ENCODE measurements at regions not wholly inside any gene's neighbourhood (a gene's known extent, or its start where the extent isn't known, plus 50 kb on each side); places are given as distances from the start of the nearest gene placed in this dataset.

DNA sequence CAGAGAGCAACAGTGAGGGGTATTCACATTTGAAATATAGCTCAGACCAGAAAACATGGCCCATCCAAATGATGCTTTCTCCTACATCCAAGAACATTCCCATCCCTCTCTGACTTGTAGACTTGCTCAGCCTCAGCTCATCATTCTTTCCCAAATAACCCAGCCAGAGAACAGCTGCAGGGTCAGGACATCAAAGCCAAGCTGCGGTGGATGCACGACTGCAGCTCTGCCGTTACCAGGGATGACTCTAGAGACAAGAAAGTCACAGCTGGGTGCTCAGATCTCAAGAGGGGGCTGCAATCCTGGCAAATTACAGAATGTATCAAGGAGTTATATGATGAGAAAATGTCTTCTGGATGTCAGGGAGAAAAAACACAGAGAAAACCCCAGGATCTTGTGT is 944.3 kb downstream of the NTRK3 start:
- H3K27ac ChIP-seq (ENCODE audit: extremely low read length, insufficient read depth, low read length) = no peak overlapping the region
- in situ Hi-C loops (cut with HindIII; ENCODE audit: extremely low pct_ligation_motif_present, low pct_unique_long_range_greater_than_20kb) = no loop called here
- H4K20me1 ChIP-seq (ENCODE audit: insufficient read depth, low read length) = no peaks in the 10 kb centered on the region
- CTCF ChIA-PET (ENCODE audit: low intra/inter-chr PET ratio, low total read pairs) = no interaction called here
- H3K4me3 ChIP-seq (replicated peaks in 1 of 3; ENCODE audit: insufficient read depth in 1 of 3, low read depth in 2 of 3, low read length in 3 of 3) = no peak overlapping the region
- BruUV-seq (replicated peaks) = no TSS peak
- intact Hi-C loops (cut with micrococcal nuclease; ENCODE audit: unreplicated experiment) = no loop called here
- DNase-seq (ENCODE audit: low spot score) = no peak
- no peak for ATAC-seq
- peaks cover 84% of the 10 kb centered on the region for H3K9me3 ChIP-seq (ENCODE audit: low read length)
- H3K27me3 ChIP-seq (ENCODE audit: control insufficient read depth in 1 of 2, insufficient read depth in 2 of 2, low read length in 2 of 2) = no peaks in the 10 kb centered on the region
- 0% methylated on average over 3 of the region's 3 CpGs for WGBS (ENCODE audit: low lambda C conversion rate)
- H3K4me1 ChIP-seq (ENCODE audit: insufficient read depth, low read length) = no peaks in the 10 kb centered on the region
- no peak overlapping the region for H3K9ac ChIP-seq (ENCODE audit: insufficient read depth, low read depth, low read length)
- POLR2A ChIA-PET = no interaction called here
- TF ChIP-seq ZNF260 (CRISPR knock-in tag; IDR thresholded peaks at IDR 0.05; ENCODE audit: borderline replicate concordance, low read depth) (no peak), ZNF335 (CRISPR knock-in tag; IDR thresholded peaks at IDR 0.05) (no peak)
- TF ChIP-seq, protein P1, sequence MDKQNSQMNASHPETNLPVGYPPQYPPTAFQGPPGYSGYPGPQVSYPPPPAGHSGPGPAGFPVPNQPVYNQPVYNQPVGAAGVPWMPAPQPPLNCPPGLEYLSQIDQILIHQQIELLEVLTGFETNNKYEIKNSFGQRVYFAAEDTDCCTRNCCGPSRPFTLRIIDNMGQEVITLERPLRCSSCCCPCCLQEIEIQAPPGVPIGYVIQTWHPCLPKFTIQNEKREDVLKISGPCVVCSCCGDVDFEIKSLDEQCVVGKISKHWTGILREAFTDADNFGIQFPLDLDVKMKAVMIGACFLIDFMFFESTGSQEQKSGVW (CRISPR knock-in tag; IDR thresholded peaks at IDR 0.05; ENCODE audit: borderline replicate concordance) = no peak
- TF ChIP-seq, protein P2, sequence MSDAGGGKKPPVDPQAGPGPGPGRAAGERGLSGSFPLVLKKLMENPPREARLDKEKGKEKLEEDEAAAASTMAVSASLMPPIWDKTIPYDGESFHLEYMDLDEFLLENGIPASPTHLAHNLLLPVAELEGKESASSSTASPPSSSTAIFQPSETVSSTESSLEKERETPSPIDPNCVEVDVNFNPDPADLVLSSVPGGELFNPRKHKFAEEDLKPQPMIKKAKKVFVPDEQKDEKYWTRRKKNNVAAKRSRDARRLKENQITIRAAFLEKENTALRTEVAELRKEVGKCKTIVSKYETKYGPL (CRISPR knock-in tag; IDR thresholded peaks at IDR 0.05) = no peak
- H2AFZ ChIP-seq (ENCODE audit: low read length) = no peak overlapping the region
- no peak for FAIRE-seq
- no peak overlapping the region for H3K4me2 ChIP-seq (ENCODE audit: low read depth, low read length)
- H3K36me3 ChIP-seq (replicated peaks in 1 of 2; ENCODE audit: control insufficient read depth in 1 of 2, insufficient read depth in 2 of 2, low read length in 2 of 2) = no peaks in the 10 kb centered on the region
- no peaks in the 10 kb centered on the region for H3K79me2 ChIP-seq (ENCODE audit: insufficient read depth, low read length)

DNA sequence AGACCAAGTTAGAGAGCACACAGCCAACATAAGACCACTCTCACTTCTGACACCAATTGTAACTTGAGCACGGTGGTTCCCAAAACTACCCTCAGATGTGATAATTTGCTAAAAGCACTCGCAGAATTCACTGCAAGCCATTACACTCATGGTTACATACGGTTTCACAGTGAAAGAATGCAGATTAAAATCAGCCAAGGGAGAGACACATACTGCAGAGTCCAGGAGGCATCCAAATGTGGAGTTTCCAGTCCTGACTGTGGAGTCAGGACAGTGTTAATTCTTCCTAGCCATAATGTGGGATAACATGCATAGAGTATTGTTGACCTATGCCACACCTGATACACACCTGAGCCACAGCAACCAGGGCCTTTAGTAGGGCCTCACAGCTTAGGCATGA is 956.4 kb downstream of the NTRK3 start:
- H3K9ac ChIP-seq (ENCODE audit: insufficient read depth, low read depth, low read length) = no peak overlapping the region
- no peak overlapping the region for H2AFZ ChIP-seq (ENCODE audit: low read length)
- no peaks in the 10 kb centered on the region for H3K79me2 ChIP-seq (ENCODE audit: insufficient read depth, low read length)
- ATAC-seq (no peak), DNase-seq (ENCODE audit: low spot score) (no peak), FAIRE-seq (no peak)
- intact Hi-C loops (cut with micrococcal nuclease; ENCODE audit: unreplicated experiment) (no loop called here), in situ Hi-C loops (cut with HindIII; ENCODE audit: extremely low pct_ligation_motif_present, low pct_unique_long_range_greater_than_20kb) (no loop called here)
- POLR2A ChIA-PET = no interaction called here
- H3K4me2 ChIP-seq (ENCODE audit: low read depth, low read length) = no peak overlapping the region
- no TSS peak for BruUV-seq (replicated peaks)
- H3K4me1 ChIP-seq (ENCODE audit: insufficient read depth, low read length) = no peaks in the 10 kb centered on the region
- TF ChIP-seq, protein P3, sequence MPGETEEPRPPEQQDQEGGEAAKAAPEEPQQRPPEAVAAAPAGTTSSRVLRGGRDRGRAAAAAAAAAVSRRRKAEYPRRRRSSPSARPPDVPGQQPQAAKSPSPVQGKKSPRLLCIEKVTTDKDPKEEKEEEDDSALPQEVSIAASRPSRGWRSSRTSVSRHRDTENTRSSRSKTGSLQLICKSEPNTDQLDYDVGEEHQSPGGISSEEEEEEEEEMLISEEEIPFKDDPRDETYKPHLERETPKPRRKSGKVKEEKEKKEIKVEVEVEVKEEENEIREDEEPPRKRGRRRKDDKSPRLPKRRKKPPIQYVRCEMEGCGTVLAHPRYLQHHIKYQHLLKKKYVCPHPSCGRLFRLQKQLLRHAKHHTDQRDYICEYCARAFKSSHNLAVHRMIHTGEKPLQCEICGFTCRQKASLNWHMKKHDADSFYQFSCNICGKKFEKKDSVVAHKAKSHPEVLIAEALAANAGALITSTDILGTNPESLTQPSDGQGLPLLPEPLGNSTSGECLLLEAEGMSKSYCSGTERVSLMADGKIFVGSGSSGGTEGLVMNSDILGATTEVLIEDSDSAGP (CRISPR knock-in tag; IDR thresholded peaks at IDR 0.05; ENCODE audit: borderline replicate concordance) = no peak
- TF ChIP-seq ZNF670 (CRISPR knock-in tag; IDR thresholded peaks at IDR 0.05; ENCODE audit: borderline replicate concordance) (no peak), TP53 (CRISPR knock-in tag; conservative IDR thresholded peaks at IDR 0.05) (no peak), PPARG (CRISPR knock-in tag; conservative IDR thresholded peaks at IDR 0.05) (no peak), NR2F2 (IDR thresholded peaks at IDR 0.05; ENCODE audit: borderline replicate concordance, low read depth) (no peak), TOPORS (CRISPR knock-in tag; IDR thresholded peaks at IDR 0.05) (no peak), ZFP36 (IDR thresholded peaks at IDR 0.05; ENCODE audit: borderline replicate concordance, low read depth, low read length, partially characterized antibody) (no peak), ZNF3 (CRISPR knock-in tag; IDR thresholded peaks at IDR 0.05) (no peak), HMG20B (CRISPR knock-in tag; conservative IDR thresholded peaks at IDR 0.05) (no peak)
- TF ChIP-seq, protein P4, sequence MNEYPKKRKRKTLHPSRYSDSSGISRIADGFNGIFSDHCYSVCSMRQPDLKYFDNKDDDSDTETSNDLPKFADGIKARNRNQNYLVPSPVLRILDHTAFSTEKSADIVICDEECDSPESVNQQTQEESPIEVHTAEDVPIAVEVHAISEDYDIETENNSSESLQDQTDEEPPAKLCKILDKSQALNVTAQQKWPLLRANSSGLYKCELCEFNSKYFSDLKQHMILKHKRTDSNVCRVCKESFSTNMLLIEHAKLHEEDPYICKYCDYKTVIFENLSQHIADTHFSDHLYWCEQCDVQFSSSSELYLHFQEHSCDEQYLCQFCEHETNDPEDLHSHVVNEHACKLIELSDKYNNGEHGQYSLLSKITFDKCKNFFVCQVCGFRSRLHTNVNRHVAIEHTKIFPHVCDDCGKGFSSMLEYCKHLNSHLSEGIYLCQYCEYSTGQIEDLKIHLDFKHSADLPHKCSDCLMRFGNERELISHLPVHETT (CRISPR knock-in tag; conservative IDR thresholded peaks at IDR 0.05) = no peak
- H3K4me3 ChIP-seq (replicated peaks in 1 of 3; ENCODE audit: insufficient read depth in 1 of 3, low read depth in 2 of 3, low read length in 3 of 3) = no peak overlapping the region
- H3K27ac ChIP-seq (ENCODE audit: extremely low read length, insufficient read depth, low read length) = no peak overlapping the region
- H4K20me1 ChIP-seq (ENCODE audit: insufficient read depth, low read length) = no peaks in the 10 kb centered on the region
- no peaks in the 10 kb centered on the region for H3K27me3 ChIP-seq (ENCODE audit: control insufficient read depth in 1 of 2, insufficient read depth in 2 of 2, low read length in 2 of 2)
- WGBS (ENCODE audit: low lambda C conversion rate) = 19% methylated on average over 3 of the region's 3 CpGs
- H3K9me3 ChIP-seq (ENCODE audit: low read length) = peaks cover 87% of the 10 kb centered on the region
- CTCF ChIA-PET (ENCODE audit: low intra/inter-chr PET ratio, low total read pairs) = no interaction called here
- no peaks in the 10 kb centered on the region for H3K36me3 ChIP-seq (replicated peaks in 1 of 2; ENCODE audit: control insufficient read depth in 1 of 2, insufficient read depth in 2 of 2, low read length in 2 of 2)

All from HepG2 (cell line).